ENCODE measurements at regions not wholly inside any gene's neighbourhood (a gene's known extent, or its start where the extent isn't known, plus 50 kb on each side); places are given as distances from the start of the nearest gene placed in this dataset.

DNA sequence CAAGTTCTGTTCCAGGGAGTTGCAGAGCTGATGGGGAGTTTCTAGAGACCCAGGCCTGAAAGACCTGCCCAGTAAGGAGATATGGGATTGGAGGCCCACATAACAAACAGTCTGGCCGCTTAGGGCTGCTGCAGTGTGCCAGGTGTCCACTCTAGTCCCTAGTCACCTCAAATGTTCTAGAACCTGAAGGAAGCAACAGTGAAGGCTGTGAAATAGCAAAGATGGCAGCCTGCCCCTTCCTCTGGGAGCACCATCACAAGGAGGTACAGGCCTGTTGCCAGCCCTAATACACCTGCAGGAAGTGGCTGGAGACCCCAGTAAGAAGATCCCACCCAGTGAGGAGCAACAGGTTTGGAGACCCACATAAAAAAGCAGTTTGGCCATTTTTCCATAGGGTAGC lies 783.8 kb upstream of the EDIL3 start:
- TF ChIP-seq NFYB (CRISPR knock-in tag; conservative IDR thresholded peaks at IDR 0.05; ENCODE audit: low read depth) = no peak
- TF ChIP-seq, protein P1, sequence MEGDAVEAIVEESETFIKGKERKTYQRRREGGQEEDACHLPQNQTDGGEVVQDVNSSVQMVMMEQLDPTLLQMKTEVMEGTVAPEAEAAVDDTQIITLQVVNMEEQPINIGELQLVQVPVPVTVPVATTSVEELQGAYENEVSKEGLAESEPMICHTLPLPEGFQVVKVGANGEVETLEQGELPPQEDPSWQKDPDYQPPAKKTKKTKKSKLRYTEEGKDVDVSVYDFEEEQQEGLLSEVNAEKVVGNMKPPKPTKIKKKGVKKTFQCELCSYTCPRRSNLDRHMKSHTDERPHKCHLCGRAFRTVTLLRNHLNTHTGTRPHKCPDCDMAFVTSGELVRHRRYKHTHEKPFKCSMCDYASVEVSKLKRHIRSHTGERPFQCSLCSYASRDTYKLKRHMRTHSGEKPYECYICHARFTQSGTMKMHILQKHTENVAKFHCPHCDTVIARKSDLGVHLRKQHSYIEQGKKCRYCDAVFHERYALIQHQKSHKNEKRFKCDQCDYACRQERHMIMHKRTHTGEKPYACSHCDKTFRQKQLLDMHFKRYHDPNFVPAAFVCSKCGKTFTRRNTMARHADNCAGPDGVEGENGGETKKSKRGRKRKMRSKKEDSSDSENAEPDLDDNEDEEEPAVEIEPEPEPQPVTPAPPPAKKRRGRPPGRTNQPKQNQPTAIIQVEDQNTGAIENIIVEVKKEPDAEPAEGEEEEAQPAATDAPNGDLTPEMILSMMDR (IDR thresholded peaks at IDR 0.05) = no peak
- TF ChIP-seq, protein P2, sequence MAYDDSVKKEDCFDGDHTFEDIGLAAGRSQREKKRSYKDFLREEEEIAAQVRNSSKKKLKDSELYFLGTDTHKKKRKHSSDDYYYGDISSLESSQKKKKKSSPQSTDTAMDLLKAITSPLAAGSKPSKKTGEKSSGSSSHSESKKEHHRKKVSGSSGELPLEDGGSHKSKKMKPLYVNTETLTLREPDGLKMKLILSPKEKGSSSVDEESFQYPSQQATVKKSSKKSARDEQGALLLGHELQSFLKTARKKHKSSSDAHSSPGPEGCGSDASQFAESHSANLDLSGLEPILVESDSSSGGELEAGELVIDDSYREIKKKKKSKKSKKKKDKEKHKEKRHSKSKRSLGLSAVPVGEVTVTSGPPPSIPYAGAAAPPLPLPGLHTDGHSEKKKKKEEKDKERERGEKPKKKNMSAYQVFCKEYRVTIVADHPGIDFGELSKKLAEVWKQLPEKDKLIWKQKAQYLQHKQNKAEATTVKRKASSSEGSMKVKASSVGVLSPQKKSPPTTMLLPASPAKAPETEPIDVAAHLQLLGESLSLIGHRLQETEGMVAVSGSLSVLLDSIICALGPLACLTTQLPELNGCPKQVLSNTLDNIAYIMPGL (CRISPR knock-in tag; IDR thresholded peaks at IDR 0.05) = no peak
- TF ChIP-seq CREB1 (CRISPR knock-in tag; IDR thresholded peaks at IDR 0.05) = no peak
- TF ChIP-seq, protein P3, sequence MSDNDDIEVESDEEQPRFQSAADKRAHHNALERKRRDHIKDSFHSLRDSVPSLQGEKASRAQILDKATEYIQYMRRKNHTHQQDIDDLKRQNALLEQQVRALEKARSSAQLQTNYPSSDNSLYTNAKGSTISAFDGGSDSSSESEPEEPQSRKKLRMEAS (CRISPR knock-in tag; IDR thresholded peaks at IDR 0.05) = no peak
- TF ChIP-seq, protein P4, sequence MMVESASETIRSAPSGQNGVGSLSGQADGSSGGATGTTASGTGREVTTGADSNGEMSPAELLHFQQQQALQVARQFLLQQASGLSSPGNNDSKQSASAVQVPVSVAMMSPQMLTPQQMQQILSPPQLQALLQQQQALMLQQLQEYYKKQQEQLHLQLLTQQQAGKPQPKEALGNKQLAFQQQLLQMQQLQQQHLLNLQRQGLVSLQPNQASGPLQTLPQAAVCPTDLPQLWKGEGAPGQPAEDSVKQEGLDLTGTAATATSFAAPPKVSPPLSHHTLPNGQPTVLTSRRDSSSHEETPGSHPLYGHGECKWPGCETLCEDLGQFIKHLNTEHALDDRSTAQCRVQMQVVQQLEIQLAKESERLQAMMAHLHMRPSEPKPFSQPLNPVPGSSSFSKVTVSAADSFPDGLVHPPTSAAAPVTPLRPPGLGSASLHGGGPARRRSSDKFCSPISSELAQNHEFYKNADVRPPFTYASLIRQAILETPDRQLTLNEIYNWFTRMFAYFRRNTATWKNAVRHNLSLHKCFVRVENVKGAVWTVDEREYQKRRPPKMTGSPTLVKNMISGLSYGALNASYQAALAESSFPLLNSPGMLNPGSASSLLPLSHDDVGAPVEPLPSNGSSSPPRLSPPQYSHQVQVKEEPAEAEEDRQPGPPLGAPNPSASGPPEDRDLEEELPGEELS (CRISPR knock-in tag; IDR thresholded peaks at IDR 0.05) = no peak
- no peak for TF ChIP-seq SP1 (CRISPR knock-in tag; conservative IDR thresholded peaks at IDR 0.05)
- TF ChIP-seq, protein P5, sequence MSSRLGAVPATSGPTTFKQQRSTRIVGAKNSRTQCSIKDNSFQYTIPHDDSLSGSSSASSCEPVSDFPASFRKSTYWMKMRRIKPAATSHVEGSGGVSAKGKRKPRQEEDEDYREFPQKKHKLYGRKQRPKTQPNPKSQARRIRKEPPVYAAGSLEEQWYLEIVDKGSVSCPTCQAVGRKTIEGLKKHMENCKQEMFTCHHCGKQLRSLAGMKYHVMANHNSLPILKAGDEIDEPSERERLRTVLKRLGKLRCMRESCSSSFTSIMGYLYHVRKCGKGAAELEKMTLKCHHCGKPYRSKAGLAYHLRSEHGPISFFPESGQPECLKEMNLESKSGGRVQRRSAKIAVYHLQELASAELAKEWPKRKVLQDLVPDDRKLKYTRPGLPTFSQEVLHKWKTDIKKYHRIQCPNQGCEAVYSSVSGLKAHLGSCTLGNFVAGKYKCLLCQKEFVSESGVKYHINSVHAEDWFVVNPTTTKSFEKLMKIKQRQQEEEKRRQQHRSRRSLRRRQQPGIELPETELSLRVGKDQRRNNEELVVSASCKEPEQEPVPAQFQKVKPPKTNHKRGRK (CRISPR knock-in tag; IDR thresholded peaks at IDR 0.05; ENCODE audit: borderline replicate concordance) = no peak
